GM13977 (cell line): ENCODE measurements at regions not wholly inside any gene's neighbourhood (a gene's known extent, or its start where the extent isn't known, plus 50 kb on each side); places are given as distances from the start of the nearest gene placed in this dataset.

Source experiments
- DNase-seq: peaks from one replicate; pipeline ENCODE4 v3.0.0; 2012; ENCODE audit warnings: low spot score
- in situ Hi-C: fragments of 300-500 bp; cut with MboI; formaldehyde crosslinking; loops from one replicate; pipeline ENCODE4 v1.12.0; 2022; ENCODE audit warnings: low sequenced_read_pairs, low pct_unique_long_range_greater_than_20kb, mixed read lengths, inconsistent platforms; ENCODE audit not compliant: unreplicated experiment
- TF ChIP-seq, protein P1 (sequence below): IDR thresholded peaks from 2 replicates; pipeline ENCODE4 v1.5.1; 2012; ENCODE audit warnings: mild to moderate bottlenecking, control low read depth; ENCODE audit not compliant: insufficient read depth; ENCODE audit errors: extremely low read depth, missing control alignments

DNA sequence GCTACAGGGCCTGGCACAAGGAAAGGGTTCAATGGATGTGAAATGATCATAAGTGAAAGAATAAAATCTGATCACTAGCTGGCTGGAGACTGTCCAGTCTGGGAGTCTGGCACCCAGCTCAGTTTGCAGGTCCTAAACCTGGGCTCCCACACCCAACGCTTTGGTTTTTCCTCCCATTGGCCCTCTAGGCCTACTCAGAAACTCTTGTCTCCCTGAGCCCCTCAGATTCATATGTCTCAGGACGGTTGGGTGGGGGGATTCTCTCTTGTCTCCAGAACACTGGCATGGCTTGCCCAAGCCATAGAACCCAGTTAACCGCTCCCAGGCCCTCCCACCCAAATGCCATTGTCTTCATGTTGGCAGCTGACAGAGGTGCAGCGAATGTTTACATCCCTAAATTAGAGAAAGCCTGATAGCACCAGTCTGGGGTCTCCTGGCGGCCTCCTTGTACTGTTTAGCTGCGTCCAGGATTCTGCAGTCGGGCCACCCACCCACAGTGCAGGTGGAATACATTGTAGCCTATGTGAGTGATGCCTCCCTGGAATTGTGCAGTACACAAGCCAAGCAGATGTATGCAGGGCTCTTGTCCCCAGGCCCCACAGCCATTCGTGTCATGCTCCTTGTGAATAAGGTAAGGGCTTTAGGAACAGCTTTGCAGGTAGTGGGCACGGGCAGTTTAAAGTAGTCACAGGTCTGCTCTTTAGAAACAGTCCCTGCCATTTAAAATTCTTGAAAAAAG is 266.3 kb downstream of the XXYLT1 start:
- DNase-seq = no peak
- in situ Hi-C loops = loop anchor here (10.0 kb wide), 1 partner anchor 250 kb away; no protein-coding TSS in a partner anchor
- TF ChIP-seq, protein P1, sequence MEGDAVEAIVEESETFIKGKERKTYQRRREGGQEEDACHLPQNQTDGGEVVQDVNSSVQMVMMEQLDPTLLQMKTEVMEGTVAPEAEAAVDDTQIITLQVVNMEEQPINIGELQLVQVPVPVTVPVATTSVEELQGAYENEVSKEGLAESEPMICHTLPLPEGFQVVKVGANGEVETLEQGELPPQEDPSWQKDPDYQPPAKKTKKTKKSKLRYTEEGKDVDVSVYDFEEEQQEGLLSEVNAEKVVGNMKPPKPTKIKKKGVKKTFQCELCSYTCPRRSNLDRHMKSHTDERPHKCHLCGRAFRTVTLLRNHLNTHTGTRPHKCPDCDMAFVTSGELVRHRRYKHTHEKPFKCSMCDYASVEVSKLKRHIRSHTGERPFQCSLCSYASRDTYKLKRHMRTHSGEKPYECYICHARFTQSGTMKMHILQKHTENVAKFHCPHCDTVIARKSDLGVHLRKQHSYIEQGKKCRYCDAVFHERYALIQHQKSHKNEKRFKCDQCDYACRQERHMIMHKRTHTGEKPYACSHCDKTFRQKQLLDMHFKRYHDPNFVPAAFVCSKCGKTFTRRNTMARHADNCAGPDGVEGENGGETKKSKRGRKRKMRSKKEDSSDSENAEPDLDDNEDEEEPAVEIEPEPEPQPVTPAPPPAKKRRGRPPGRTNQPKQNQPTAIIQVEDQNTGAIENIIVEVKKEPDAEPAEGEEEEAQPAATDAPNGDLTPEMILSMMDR = no peak

DNA sequence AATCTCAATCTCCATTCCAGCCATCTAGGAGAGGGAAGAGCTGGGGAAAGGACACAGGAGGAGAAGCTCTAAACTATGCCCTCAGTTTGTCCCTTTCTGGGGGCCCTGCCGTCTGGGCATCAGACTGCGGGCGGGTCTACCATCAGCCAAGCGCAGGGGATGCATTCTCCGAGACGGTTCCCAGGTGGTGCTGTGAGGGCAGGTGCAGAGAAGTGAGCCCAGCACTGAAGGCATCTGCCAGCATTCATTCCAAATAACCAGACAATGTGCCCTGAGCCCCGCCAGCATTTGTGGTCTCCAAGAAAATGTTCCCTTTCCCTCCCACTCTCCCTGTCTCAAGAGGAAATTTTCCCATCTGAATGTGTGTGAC is 265.7 kb downstream of the XXYLT1 start:
- DNase-seq = no peak
- in situ Hi-C loops = loop anchor here (10.0 kb wide), 1 partner anchor 250 kb away; no protein-coding TSS in a partner anchor
- TF ChIP-seq, protein P1 = no peak

DNA sequence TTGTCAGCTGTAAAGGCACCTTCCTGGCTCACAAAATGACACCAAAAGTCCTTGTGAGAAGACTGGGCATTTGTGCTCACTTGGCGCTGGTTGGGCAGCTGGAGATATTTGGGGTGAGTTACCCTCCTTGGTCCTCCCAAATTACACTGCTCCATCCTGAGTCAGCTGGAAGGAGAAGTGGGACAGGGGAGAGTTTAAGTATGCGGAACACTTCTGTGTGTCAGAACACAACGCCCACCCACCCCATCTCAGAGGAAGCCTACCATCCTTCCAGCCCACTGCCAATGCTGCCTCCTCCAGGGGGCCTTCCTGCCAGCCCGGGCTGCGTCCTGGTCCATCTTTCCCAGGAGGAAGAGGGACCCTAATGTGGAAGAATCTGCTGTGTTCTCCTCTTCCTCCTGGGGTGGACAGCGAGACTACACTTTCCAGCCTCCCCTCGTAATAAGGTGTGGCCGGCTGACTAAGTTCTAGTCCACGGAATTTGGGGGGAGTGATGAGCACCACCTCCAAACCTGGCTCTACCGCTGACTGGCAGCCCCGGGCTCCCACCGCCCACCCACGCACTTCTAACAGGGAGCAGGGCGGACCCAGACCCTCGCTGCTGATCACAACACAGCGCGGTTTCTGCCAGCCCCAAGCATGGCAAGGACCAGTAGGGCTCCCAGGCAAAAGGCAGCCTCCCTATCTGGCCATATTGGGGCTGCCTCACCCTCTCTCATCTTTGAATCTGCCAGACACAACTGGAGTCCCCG is 265.0 kb downstream of the XXYLT1 start:
- in situ Hi-C loops = loop anchor here (10.0 kb wide), 1 partner anchor 249 kb away; no protein-coding TSS in a partner anchor
- no peak for DNase-seq
- TF ChIP-seq, protein P1 = no peak

DNA sequence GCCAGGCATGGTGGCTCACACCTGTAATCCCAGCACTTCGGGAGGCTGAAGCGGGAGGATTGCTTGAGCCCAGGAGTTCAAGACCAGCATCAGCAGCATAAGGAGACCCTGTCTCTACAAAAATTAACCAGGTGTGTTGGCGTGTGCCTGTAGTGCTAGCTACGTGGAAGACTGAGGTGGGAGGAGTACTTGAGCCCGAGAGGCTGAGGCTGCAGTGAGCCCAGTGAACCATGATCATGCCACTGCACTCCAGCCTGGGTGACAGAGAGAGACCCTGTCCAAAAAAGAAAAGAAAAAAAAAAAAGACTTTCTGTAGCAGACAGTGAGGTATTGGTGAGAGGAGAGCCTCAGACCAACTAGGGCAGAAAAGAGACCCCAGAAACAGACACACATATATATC is 263.8 kb downstream of the XXYLT1 start:
- no peak for DNase-seq
- TF ChIP-seq, protein P1 = no peak
- in situ Hi-C loops = loop anchor here (10.0 kb wide), 1 partner anchor 248 kb away; no protein-coding TSS in a partner anchor

DNA sequence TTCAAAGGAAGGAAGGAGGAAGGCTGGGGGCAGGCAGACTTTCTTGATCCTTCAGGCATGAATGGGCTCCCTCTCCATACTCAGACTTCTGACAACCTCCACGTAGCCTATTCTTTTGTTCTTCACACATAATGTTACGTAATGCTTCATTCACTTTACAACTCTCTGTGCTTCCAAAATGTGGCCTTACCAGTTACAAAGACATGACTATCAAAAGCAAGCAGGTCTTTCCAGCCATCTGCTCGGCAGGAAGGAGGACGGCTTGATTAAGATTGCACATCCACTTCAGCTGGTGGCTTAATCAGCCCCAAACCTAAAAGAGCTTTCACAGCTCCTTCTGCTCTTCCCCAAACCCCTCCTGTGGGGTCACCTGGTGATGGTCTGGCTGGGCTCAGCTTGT is 263.2 kb downstream of the XXYLT1 start:
- DNase-seq = no peak
- TF ChIP-seq, protein P1 = no peak
- in situ Hi-C loops = loop anchor here (10.0 kb wide), 1 partner anchor 247 kb away; no protein-coding TSS in a partner anchor

DNA sequence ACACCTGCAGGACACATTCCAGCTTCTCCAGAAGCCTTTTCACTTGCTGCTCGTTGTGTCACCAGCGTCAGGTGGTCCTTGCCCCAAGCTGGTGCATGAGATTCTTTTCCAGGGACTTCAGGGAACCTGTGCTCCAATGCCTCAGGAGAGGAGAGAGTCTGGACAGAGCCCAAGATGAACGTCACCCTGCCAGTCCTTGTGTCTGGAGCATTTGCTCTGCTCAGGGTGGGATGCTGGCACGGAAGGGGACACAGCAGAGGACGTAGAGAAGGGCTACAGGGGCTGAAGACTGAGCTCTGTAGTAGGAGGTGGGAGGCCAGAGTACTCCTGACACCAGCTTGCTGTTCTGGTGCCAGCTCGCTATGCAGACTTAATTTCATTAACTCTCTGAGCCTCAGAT is 262.1 kb downstream of the XXYLT1 start:
- TF ChIP-seq, protein P1 = no peak
- in situ Hi-C loops = loop anchor here (10.0 kb wide), 1 partner anchor 246 kb away; no protein-coding TSS in a partner anchor
- DNase-seq = no peak
